Motor neuron (in vitro differentiated cells): ENCODE measurements at regions not wholly inside any gene's neighbourhood (a gene's known extent, or its start where the extent isn't known, plus 50 kb on each side); places are given as distances from the start of the nearest gene placed in this dataset.

Source experiments
- ATAC-seq, 8 experiments: fragments of 200-7000 bp; cut with Tn5 transposase; replicated peaks in 6 of 8; 2 replicates each; pipeline ENCODE4 v1.8.0; 2021; ENCODE audit warnings: mild to moderate bottlenecking in 8 of 8, moderate library complexity in 8 of 8
- H3K27ac ChIP-seq, 2 donors: fragments of 250-450 bp; sonication (Bioruptor Pico); 2 replicates each; pipeline ENCODE4 v1.9.0; 2021; ENCODE audit warnings: antibody characterized with exemption in 2 of 2, mild to moderate bottlenecking in 2 of 2, moderate library complexity in 1 of 2
- H3K4me1 ChIP-seq, 2 donors: fragments of 250-450 bp; sonication (Bioruptor Pico); replicated peaks in 1 of 2; 2 replicates each; pipeline ENCODE4 v1.6.1; 2021; ENCODE audit warnings: antibody characterized with exemption in 2 of 2, mild to moderate bottlenecking in 2 of 2, moderate library complexity in 1 of 2
- H3K4me3 ChIP-seq, 5 donors: fragments of 250-450 bp; sonication (Bioruptor Pico); 2 replicates each; pipeline ENCODE4 v1.9.0; 2021; ENCODE audit warnings: antibody characterized with exemption in 5 of 5, mild to moderate bottlenecking in 5 of 5, moderate library complexity in 4 of 5
- WGBS, 10 experiments: fragments of 450-650 bp; shearing (Covaris generic); methylation state at CpG; one replicate each; pipeline ENCODE4 v1.0.0; 2022; 5-methylcytosine and 5-hydroxymethylcytosine counted together
- in situ Hi-C, 9 experiments: fragments of 400-800 bp; cut with MboI; loops; one replicate each; pipeline ENCODE4 v1.15.0; 2021; ENCODE audit warnings: low sequenced_read_pairs in 9 of 9, low pct_unique_long_range_greater_than_20kb in 2 of 9; ENCODE audit not compliant: unreplicated experiment in 9 of 9

GRCh38 chr3:103437883-103438282 is 1003.1 kb downstream of the ZPLD1 start:
- in situ Hi-C loops: no loop called here
- 11 to 94% (median 76%) methylated on average over 2 to 4 of the region's 4 CpGs; no CpG with 5 or more reads in 2 of the 10 experiments for WGBS, 10 experiments
- H3K4me1 ChIP-seq: no peaks in the 10 kb centered on the region
- no peak overlapping the region for H3K4me3 ChIP-seq
- H3K27ac ChIP-seq: no peak overlapping the region
- peak in 1 of 8 experiments; percentile 75 for ATAC-seq

DNA sequence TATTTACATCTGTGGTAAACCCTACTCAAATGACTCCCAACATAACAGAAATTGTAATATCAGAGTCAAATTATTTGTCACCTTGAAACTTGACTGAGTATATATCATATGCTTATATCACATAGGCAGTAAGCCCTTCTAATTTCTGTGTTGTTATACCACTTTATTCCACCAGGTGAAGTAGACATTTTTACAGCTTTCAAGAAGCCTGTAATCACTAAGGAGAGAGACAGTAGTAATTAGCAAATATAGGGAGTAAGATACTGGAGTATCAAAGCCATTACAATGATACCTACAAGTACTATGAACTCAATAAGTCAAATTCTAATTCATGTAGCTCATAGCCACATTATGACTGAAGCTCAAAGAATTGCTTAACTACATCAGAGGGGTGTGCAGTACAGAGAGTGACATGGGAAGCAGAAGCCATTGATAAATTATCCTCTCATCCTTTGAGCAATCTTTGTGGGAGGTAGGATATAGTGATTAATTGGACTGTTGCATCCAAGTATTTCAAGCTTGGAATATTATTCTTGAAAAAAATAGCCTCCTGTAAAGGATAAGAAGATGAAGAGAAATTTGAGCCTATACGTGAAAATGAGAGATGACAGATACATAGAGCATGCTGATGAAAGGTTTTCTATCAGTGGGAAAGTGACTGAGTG is 1005.9 kb downstream of the ZPLD1 start:
- H3K4me1 ChIP-seq: no peaks in the 10 kb centered on the region
- in situ Hi-C loops: no loop called here
- peak in 7 of 8 experiments; percentile 21 to 93 (median 46) for ATAC-seq
- WGBS, 10 experiments: 0 to 100% (median 76%) methylated on average over 1 of the region's 1 CpG; no CpG with 5 or more reads in 2 of the 10 experiments
- no peak overlapping the region for H3K27ac ChIP-seq
- no peak overlapping the region for H3K4me3 ChIP-seq

DNA sequence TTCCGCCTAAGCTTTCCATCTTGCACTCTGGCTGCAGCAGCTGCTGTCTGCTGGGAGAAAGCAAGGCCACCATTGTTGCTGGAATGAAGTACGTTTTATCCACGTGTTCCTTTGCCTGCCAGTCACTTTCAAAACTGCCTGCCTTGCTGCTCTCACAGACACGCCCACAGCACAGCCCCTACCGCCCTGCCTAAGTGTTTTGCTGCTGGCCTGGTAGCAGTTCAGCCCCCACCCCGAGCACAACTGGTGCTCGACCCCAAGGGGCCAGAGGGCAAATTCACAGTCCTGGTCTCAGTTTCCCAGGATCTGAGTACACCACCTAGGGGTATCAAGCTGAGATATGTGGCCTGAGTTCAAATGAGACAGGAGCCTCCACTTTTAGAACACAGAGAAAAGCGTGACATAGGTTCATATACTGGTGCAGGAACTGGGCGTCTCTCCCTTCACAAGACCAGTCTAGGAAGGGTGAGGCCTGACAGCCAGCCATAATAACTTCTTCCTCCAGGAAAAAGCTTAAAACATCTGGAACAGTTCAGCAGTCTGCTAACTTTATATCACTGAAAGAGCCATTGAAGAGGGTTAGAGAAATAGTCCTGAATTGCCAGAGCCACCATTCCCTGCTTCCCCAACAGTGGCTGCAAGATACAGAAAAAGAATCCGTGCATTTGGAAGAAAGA is 1012.3 kb downstream of the ZPLD1 start:
- Histone ChIP-seq H3K27ac (no peak overlapping the region), H3K4me3 (no peak overlapping the region), H3K4me1 (no peaks in the 10 kb centered on the region)
- 0 to 100% (median 85%) methylated on average over 1 to 5 of the region's 10 CpGs for WGBS, 10 experiments
- in situ Hi-C loops: no loop called here
- ATAC-seq: peak in 2 of 8 experiments; percentile 48 to 93

GRCh38 chr3:103453152-103453551 is 1018.3 kb downstream of the ZPLD1 start:
- ATAC-seq: no peak
- H3K4me3 ChIP-seq: no peak overlapping the region
- WGBS, 10 experiments: 0 to 88% (median 31%) methylated on average over 1 of the region's 1 CpG; no CpG with 5 or more reads in 2 of the 10 experiments
- in situ Hi-C loops: no loop called here
- no peak overlapping the region for H3K27ac ChIP-seq
- no peaks in the 10 kb centered on the region for H3K4me1 ChIP-seq

- in situ Hi-C loops: no loop called here
- ATAC-seq: no peak
- H3K4me3 ChIP-seq: no peak overlapping the region
- 50 to 100% (median 97%) methylated on average over 1 to 3 of the region's 3 CpGs; no CpG with 5 or more reads in 2 of the 10 experiments for WGBS, 10 experiments
- H3K4me1 ChIP-seq: no peaks in the 10 kb centered on the region
- no peak overlapping the region for H3K27ac ChIP-seq
These were observed 1025.0 kb downstream of the ZPLD1 start for GRCh38 chr3:103459815-103460214.

- Histone ChIP-seq H3K4me3 (no peak overlapping the region), H3K27ac (no peak overlapping the region), H3K4me1 (no peaks in the 10 kb centered on the region)
- peak in 1 of 8 experiments; percentile 54 for ATAC-seq
- in situ Hi-C loops: no loop called here
- 0 to 94% (median 75%) methylated on average over 2 to 5 of the region's 5 CpGs; no CpG with 5 or more reads in 1 of the 10 experiments for WGBS, 10 experiments
These were observed 1035.7 kb downstream of the ZPLD1 start for GRCh38 chr3:103470498-103470897.

DNA sequence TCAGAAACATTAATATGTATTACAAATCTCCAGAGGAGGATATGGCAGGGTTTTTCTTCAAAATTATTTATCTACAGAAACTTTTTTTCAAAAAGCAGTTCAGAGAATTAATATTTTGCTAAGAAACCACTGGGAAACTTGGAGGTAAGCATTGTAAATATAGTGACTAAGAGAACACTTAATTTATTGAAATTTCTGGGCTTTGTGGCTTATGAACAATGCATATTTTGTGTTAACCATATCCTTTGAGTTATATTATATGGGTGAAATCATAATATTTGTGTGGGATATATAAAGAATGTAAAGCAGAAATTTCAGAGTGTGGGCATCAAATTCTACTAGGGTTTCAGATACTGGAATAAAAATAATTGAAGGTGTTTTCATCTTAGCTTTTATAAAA is 1059.2 kb downstream of the ZPLD1 start:
- Histone ChIP-seq H3K27ac (no peak overlapping the region), H3K4me1 (no peaks in the 10 kb centered on the region), H3K4me3 (no peak overlapping the region)
- no peak for ATAC-seq
- in situ Hi-C loops: no loop called here

- ATAC-seq: no peak
- in situ Hi-C loops: no loop called here
- 0 to 100% (median 40%) methylated on average over 1 of the region's 3 CpGs; no CpG with 5 or more reads in 5 of the 10 experiments for WGBS, 10 experiments
- no peak overlapping the region for H3K4me3 ChIP-seq
- H3K4me1 ChIP-seq: no peaks in the 10 kb centered on the region
- H3K27ac ChIP-seq: no peak overlapping the region
These were observed 1059.7 kb downstream of the ZPLD1 start for GRCh38 chr3:103494512-103494911.

DNA sequence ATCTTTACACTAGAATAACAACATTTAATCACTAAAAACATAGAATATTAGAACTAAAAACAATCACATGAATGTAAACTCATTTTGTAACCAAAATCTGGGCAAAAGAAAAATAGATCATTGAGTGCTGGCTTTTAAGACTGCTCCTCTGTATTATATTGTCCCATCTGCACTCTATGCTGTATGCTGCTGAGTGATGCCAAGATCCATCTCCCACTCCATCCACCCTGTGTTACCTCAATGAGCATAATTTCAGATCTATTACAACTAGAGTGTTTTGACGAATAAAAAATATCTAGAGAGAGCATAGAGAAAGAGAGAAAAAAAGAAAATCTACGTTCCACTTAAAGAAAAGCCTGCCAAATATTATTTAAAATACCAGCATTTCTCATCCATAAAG is 1060.4 kb downstream of the ZPLD1 start:
- Histone ChIP-seq H3K4me3 (no peak overlapping the region), H3K4me1 (no peaks in the 10 kb centered on the region), H3K27ac (no peak overlapping the region)
- WGBS, 10 experiments: 5 to 100% (median 81%) methylated on average over 1 to 2 of the region's 2 CpGs
- in situ Hi-C loops: no loop called here
- ATAC-seq: no peak

- ATAC-seq: no peak
- in situ Hi-C loops: no loop called here
- Histone ChIP-seq H3K27ac (no peak overlapping the region), H3K4me3 (no peak overlapping the region), H3K4me1 (no peaks in the 10 kb centered on the region)
- 0 to 73% (median 36%) methylated on average over 1 of the region's 1 CpG; no CpG with 5 or more reads in 2 of the 10 experiments for WGBS, 10 experiments
These were observed 1064.5 kb downstream of the ZPLD1 start for GRCh38 chr3:103499132-103499900.

DNA sequence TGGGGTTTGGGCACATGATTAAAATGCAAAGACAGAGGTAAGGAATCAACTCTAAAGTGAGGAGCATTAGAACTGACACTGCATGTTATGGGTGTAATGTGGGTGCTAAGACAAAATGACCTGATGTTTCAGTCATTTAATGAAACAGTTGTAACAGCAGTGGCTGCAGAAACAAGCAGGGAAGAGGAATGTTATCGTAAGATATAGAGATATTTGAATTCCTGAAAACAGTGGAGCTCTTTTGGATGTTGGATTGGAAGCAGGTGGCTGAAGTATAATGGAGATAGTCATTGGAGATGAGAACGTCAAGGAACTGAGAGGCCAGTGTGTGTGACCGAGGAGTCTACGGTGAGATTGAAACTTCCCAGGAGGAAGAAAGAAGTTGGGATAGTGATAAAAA is 1065.2 kb downstream of the ZPLD1 start:
- Histone ChIP-seq H3K4me1 (no peaks in the 10 kb centered on the region), H3K4me3 (no peak overlapping the region), H3K27ac (no peak overlapping the region)
- WGBS, 10 experiments: 0 to 95% (median 85%) methylated on average over 3 to 4 of the region's 4 CpGs
- no peak for ATAC-seq
- in situ Hi-C loops: no loop called here

DNA sequence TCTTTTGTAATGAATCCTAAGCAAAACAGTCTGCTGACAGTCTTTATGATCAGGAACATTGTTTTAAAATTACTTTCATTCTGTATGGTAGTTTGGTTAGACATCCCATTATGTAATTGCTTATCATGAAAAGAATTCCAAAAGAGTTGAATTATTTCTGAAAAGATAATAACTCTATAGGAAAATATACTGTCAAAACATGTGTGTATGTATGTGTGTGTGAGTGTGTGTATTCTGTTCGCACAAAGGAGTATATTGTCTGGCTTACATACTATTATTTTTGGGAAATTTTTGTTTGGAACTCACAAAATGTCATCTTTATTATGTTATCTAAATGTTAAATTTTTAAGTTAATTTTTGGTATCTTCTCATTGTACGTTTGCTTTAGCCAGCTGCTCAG is 1075.9 kb downstream of the ZPLD1 start:
- no peak overlapping the region for H3K4me3 ChIP-seq
- WGBS, 10 experiments: 0 to 92% (median 63%) methylated on average over 1 to 2 of the region's 2 CpGs
- H3K4me1 ChIP-seq: peaks cover 7 to 8% of the 10 kb centered on the region in 2 donors
- in situ Hi-C loops: no loop called here
- ATAC-seq: no peak
- no peak overlapping the region for H3K27ac ChIP-seq

- WGBS, 10 experiments: 45 to 100% (median 65%) methylated on average over 1 of the region's 1 CpG; no CpG with 5 or more reads in 4 of the 10 experiments
- peak in 2 of 8 experiments; percentile 47 to 54 for ATAC-seq
These were observed 1077.1 kb downstream of the ZPLD1 start for GRCh38 chr3:103511891-103512290.

More at GRCh38 chr3:103511891-103512290, 1077.1 kb downstream of the ZPLD1 start:
- Histone ChIP-seq H3K27ac (no peak overlapping the region), H3K4me1 (peaks cover 7 to 8% of the 10 kb centered on the region in 2 donors), H3K4me3 (no peak overlapping the region)
- in situ Hi-C loops: no loop called here
